GM20431 (cell line): ENCODE measurements at regions not wholly inside any gene's neighbourhood (a gene's known extent, or its start where the extent isn't known, plus 50 kb on each side); places are given as distances from the start of the nearest gene placed in this dataset.
"Not testable (repeated sequence)": the region's sequence is repeated elsewhere in the genome, so short reads cannot be mapped to it uniquely, and the experiment has no call there.

Source experiments
- in situ Hi-C: fragments of 300-500 bp; cut with MseI, MboI; formaldehyde crosslinking; loops from one replicate; pipeline ENCODE4 v1.15.0; 2020; ENCODE audit warnings: low sequenced_read_pairs; ENCODE audit not compliant: unreplicated experiment

DNA sequence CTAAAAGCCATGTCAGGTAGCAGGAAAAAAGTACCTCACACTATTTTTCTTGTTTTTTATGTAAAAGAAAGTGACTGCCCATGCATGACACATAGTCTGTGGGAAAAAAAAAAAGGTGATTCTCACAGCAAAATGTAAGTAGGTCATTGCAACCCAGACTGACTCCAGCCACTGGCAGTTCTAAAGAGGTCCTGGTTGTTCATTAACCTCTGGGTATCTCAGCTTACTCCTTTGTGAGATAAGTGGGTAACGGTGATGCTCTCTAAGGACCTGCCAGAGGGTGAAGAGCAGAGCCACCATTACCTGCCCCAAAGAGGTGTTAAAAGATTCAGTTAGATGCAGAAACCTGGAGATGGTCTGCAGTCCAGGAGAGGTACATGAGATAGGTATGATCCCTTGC is 531.9 kb downstream of the GRIN2A start:
- in situ Hi-C loops: no loop called here

GRCh38 chr16:9655051-9655450 is 527.2 kb downstream of the GRIN2A start:
- in situ Hi-C loops: no loop called here

DNA sequence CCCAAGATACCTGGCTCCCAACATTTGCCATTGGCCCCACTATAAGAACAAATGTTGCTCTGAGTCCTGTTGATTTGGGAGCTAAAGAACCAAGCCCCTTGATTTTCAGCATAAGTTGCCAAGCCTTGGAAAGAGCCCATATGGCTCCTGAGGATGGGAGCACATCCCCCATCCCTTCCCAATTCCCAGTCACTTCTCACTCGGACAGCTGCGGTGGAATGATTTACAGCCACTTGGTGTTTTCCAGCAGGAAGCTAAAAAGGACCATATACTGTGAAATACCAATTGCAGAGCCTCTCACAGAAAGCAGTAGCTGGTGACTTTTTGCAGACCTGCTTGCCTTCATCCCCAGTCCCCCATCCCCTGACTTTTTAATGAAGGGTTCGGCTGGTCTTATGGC is 524.6 kb downstream of the GRIN2A start:
- in situ Hi-C loops: no loop called here

DNA sequence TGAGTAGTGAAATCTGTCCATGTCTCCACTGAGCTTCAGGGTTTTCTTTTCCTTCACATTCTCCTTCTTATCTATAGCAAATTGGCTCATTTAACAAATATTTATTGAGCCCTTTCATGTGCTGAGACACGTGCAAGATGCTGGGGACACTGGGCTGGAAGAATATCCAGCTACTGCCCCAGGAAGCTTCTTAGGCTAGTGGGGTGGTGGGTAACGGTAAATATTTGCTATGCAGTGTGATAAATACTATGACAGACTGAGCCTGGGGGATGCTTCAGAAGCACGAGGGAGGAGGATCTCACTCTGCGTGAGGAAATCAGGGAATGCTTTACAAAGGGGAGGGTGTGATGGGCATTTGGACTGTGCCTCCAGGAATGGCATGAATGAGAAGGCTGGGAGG is 524.1 kb downstream of the GRIN2A start:
- in situ Hi-C loops: no loop called here

DNA sequence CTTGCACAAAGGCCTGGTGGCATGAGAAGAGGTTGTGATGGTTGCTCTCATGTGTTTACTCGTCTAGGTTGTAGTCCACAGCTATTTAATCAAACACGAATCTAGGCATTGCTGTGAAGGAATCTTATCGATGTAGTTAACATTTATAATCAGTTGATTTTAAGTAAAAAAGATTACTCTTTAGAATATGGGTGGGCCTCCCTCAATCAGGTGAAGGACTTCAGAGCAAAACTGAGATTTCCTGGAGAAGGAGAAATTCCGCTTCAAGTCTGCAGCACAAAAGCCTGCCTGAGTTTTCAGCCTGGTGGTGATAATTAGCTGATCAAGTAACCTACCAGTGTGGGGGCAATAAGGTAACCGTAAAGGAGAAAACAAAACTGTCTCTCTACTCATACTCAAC is 523.6 kb downstream of the GRIN2A start:
- in situ Hi-C loops: no loop called here

- in situ Hi-C loops: no loop called here
Measured at GRCh38 chr16:9660898-9661297, 521.3 kb downstream of the GRIN2A start.

DNA sequence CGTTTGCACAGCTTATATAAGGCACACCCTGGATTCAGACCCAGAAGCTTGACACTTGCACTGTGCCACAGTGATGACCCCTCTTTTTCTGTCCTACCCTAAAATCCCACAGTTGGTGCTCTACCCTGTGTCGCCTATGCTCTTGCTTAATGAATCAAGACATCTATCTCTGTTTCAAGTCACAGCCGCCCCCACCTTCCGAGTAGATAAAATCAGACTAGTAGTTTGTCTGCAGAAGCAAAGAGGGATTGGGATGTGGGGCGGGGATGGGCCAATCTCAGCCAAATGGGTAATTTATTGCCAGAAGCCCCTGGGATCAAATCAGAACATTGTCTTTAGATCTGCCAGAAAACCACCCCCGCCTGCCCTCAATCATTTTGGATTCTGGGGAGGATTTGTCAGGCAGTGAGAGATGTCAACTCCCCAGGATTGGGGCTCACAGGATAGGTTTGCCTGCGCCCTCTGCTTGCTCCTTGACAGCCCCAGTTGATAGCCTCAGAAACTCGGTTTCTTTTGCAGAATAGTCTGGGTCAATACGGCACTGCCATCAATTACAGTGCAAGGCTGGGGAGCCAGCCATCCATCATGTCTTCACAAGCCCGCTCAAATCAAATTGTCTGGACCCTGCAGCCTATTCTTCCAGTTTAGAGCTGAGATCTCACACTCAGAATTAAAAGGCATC is 520.8 kb downstream of the GRIN2A start:
- in situ Hi-C loops: no loop called here

DNA sequence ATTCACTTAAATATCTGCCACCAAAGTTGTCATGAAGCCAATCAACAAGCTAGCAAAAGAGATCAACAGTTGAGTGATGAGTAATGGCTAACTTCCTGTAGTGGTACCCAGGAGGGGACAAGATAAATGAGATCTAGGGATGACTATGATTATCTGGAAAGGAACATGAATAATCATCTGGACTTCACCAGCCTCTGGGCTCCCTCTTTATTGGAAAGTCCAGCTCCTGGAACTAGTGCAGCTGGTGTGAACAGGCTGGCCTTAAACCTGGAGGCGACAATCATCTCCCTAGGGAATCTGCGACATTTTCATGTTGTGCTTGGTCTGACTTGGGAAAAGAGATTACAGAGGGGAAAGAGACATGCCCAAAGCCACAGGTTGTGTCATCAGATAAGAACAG is 518.6 kb downstream of the GRIN2A start:
- in situ Hi-C loops: no loop called here

DNA sequence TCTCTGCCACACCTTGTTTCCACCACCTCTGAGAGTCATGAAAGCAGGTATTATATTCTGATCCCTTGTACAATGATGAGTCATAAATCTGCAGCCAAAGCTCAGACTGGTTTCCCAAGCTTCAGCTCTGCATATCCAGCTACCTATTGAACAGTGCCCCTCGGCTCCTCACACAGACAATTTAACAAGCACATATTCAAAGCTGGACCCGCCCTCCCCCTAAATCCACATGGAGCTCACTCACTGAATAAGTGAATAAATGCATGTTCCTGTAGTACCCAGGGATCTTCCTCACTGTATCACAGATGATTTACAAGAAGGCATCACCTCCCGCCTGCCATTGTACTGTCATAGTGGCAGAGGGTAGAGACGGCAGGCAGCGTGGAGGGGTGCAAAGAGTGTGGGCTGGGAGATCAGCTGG is 516.4 kb downstream of the GRIN2A start:
- in situ Hi-C loops: no loop called here

- in situ Hi-C loops: no loop called here
Measured at GRCh38 chr16:9666834-9667480, 515.3 kb downstream of the GRIN2A start.

DNA sequence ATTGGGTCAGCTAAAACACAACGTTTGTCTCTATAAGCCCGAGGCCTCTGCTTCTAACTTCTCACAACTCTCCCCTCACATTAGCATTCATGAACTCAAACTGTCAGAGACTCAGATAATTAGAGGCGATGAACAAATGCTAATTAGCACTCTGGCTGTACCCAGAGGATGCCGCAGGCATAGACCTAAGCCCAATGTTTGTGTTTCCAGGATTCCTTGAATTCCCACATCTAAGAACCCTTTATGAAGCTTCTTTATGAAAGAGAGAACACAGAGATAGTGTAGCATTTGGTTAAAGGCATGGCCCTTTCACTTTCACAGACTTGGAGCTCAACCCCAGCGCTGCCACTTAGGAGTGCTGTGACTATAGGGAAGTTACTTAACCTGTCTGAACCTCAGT is 512.2 kb downstream of the GRIN2A start:
- in situ Hi-C loops: no loop called here

DNA sequence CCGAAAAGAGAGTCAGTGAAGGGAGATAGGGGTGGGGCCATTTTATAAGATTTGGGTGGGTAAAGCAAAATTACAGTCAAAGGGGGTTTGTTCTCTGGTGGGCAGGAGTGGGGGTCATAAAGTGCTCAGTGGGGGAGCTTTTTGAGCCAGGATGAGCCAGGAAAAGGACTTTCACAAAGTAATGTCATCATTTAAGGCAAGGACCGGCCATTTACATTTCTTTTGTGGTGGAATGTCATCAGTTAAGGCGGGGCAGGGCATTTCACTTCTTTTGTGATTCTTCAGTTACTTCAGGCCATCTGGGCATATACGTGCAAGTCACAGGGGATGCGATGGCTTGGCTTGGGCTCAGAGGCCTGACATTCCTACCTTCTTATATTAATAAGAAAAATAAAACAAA is 511.6 kb downstream of the GRIN2A start:
- in situ Hi-C loops: not testable (repeated sequence)

- in situ Hi-C loops: not testable (repeated sequence)
Measured at GRCh38 chr16:9676560-9677300, 505.5 kb downstream of the GRIN2A start.

GRCh38 chr16:9677301-9677653 is 505.0 kb downstream of the GRIN2A start:
- in situ Hi-C loops: no loop called here

DNA sequence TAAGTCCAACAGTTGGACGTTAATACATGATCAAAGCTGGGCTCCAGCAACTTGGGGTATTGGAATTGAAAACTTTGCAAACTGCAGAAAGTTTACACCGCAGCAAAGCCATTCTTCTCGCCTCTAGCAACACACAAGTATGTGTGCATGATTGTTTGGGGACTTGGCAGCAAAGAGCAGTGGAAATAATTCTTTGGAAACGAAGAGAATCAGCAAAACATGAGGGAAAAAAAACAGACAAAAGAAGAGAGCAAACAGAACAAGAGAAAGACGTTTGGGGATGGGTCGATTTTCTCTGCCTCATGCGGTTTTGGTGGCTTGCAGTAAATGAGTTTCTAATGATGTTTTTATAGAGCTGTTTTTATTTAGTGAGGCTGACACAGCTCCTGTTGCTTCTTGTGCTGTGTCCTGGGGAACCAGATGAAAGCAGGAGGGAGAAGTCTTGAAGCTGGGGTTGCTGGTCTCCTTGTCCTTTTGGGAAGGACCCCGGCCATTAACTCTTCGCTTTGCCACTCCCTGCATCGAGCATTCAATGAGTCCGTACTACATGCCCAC is 502.9 kb downstream of the GRIN2A start:
- in situ Hi-C loops: no loop called here

GRCh38 chr16:9680019-9680655 is 502.1 kb downstream of the GRIN2A start:
- in situ Hi-C loops: no loop called here

- in situ Hi-C loops: no loop called here
Measured at GRCh38 chr16:9680968-9681367, 501.3 kb downstream of the GRIN2A start.

- in situ Hi-C loops: no loop called here
Measured at GRCh38 chr16:9681508-9681907, 500.7 kb downstream of the GRIN2A start.

DNA sequence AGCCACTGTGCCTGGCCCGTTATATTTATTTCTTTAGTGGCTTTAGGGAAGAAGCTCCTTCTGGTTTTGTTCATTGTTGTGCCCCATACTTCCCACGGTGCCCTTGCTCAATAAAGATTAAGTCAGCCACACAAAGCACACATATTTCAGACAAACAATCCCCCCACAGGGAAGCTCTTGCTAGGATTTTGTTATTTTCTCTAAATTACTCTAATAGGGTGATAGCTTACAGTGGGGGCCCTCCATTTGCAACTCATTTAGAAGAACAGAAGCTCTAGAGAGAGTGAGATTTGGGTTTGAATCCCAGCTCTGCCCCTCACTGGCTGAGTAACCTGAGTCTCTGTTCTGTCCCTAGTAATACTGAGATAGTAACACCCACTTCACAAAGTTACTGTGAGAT is 499.9 kb downstream of the GRIN2A start:
- in situ Hi-C loops: no loop called here

DNA sequence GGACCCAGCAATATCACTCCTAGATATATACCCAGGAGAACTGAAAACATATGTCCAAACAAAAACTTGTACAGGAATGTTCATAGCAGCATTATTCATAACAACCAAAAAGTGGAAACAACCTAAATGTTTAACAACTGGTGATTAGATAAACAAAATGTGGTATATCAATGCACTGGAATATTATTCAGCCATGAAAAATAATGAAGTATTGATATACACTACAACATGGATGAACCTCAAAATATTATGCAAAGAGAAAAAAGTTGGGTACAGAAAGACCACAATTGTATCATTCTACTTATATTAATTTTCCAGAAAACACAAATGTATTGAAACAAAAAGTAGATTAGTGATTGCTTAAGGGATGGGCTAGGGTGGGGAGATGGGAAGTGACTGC is 498.6 kb downstream of the GRIN2A start:
- in situ Hi-C loops: no loop called here
